HT1080 (cell line): ENCODE measurements at regions not wholly inside any gene's neighbourhood (a gene's known extent, or its start where the extent isn't known, plus 50 kb on each side); places are given as distances from the start of the nearest gene placed in this dataset.
"Not testable (repeated sequence)": the region's sequence is repeated elsewhere in the genome, so short reads cannot be mapped to it uniquely, and the experiment has no call there.

Source experiments
- DNase-seq: peaks from one replicate; pipeline ENCODE4 v3.0.0-alpha.2; 2015; ENCODE audit warnings: low read depth

GRCh38 chr15:20100604-20101270, 440.9 kb downstream of the GOLGA6L6 start:
- not testable (repeated sequence) for DNase-seq

- DNase-seq: not testable (repeated sequence)
Observed at GRCh38 chr15:20095699-20096303, 445.8 kb downstream of the GOLGA6L6 start.

GRCh38 chr15:20089541-20089940, 452.1 kb downstream of the GOLGA6L6 start:
- DNase-seq: not testable (repeated sequence)

DNA sequence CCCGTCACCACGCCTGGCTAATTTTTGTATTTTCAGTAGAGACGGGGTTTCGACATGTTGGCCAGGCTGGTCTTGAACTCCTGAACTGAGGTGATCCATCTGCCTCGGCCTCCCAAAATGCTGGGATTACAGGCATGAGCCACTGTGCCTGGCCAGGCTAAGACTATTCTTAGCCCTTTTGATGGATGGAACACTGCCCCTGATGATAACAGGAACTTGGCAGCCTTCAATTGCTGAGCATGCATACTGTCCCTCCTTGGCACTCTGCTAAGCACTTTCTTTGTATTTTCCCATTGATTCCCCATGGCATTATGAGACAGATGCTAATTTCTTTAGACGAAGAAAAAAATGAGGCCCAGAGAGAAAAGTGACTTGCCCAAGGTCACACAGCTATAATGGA, 457.6 kb downstream of the GOLGA6L6 start:
- DNase-seq: not testable (repeated sequence)

GRCh38 chr15:20074082-20074481, 467.5 kb downstream of the GOLGA6L6 start:
- DNase-seq: not testable (repeated sequence)

- not testable (repeated sequence) for DNase-seq
Observed at GRCh38 chr15:20069043-20069442, 472.6 kb downstream of the GOLGA6L6 start.

GRCh38 chr15:20066173-20066572, 475.4 kb downstream of the GOLGA6L6 start:
- not testable (repeated sequence) for DNase-seq

GRCh38 chr15:20065508-20065907, 476.1 kb downstream of the GOLGA6L6 start:
- DNase-seq: not testable (repeated sequence)

- DNase-seq: not testable (repeated sequence)
Observed at GRCh38 chr15:20063167-20063566, 478.4 kb downstream of the GOLGA6L6 start.

GRCh38 chr15:20060838-20061237, 480.8 kb downstream of the GOLGA6L6 start:
- DNase-seq: not testable (repeated sequence)

GRCh38 chr15:20056871-20057270, 484.7 kb downstream of the GOLGA6L6 start:
- DNase-seq: not testable (repeated sequence)

- not testable (repeated sequence) for DNase-seq
Observed at GRCh38 chr15:20055921-20056320, 485.7 kb downstream of the GOLGA6L6 start.

DNA sequence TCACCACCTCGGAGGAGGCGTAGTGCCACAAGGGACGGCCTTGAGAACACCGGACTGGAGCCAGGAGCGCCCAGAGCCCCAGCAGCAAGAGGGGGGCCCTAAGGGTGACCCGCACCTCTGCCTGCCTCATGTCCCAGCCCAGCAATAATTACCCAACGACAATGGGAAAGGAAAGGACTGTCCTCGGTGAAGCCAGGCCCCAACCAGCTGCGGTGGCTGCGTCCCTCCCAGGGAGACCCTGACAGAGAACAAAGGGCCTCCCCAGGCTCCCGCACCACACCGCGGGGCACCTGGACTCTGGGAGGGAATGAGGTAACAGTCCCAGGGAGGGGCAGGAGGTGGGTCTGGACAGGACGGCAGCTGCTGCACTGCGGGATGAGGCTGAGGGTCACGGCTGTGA, 493.4 kb downstream of the GOLGA6L6 start:
- DNase-seq: not testable (repeated sequence)

- not testable (repeated sequence) for DNase-seq
Observed at GRCh38 chr15:20045165-20045564, 496.4 kb downstream of the GOLGA6L6 start.

- not testable (repeated sequence) for DNase-seq
Observed at GRCh38 chr15:20040691-20041090, 500.9 kb downstream of the GOLGA6L6 start.

- DNase-seq: not testable (repeated sequence)
Observed at GRCh38 chr15:20025040-20025439, 516.6 kb downstream of the GOLGA6L6 start.

DNA sequence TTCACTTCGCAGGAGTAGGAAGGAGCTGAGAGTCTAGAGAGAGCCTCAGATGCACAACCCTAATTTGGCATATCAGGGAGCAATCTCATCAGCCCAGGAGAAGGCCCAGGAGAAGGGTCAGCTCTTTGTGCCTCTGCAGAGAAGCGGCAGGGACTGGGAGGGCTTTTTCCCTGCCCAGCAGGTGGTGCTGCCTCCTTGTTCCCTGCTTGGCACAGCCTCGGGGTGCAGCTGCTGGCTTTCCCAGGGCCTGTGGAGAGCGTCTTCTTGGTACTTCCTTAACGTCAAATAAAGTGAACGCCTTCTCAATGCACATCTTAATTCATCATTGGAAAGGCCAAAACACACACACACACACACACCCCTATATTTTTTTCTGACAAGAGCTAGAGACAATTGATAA, 519.3 kb downstream of the GOLGA6L6 start:
- DNase-seq: not testable (repeated sequence)

DNA sequence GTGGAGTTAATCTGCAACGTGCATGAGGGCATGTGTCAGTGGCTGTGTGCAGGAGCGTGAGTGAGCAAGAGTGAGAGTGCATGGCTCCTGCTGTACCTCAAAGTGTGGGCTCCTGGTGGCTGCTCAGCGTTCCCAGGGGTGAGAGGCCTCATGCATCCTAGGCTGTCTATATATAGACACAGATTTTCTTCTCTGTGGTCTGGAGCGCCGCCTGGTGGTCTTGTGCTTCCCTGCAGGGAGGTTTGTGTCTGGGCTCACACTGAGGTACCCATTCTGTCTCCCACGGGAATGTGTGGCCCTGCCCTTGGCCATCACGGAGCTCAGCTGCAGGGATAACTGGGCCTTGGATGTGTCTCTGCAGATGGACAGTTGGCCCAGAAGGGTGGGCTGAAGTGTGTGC, 520.2 kb downstream of the GOLGA6L6 start:
- DNase-seq: not testable (repeated sequence)

GRCh38 chr15:20020588-20020987, 521.0 kb downstream of the GOLGA6L6 start:
- DNase-seq: not testable (repeated sequence)

GRCh38 chr15:20019758-20020157, 521.8 kb downstream of the GOLGA6L6 start:
- not testable (repeated sequence) for DNase-seq

GRCh38 chr15:20017581-20017980, 524.0 kb downstream of the GOLGA6L6 start:
- not testable (repeated sequence) for DNase-seq

DNA sequence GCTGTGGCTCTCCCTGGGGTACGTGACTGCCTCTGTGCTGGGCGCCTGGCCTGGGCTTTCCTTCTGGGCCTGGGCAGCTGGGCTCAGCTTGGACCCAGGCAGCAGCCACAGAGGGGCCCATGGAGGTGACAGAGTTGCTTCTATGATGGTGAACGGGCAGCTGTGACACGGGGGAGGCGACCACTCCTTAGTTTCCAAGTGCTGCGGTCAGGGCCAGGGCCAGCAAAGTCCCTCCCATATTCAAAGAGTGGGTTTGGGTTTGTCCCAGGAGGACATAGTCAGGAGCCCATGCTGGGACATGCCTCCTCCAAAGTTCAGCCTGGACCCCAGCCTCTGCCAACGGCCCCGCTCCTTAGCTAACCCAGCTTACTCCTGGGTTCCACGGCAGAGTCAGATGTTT, 524.7 kb downstream of the GOLGA6L6 start:
- not testable (repeated sequence) for DNase-seq

DNA sequence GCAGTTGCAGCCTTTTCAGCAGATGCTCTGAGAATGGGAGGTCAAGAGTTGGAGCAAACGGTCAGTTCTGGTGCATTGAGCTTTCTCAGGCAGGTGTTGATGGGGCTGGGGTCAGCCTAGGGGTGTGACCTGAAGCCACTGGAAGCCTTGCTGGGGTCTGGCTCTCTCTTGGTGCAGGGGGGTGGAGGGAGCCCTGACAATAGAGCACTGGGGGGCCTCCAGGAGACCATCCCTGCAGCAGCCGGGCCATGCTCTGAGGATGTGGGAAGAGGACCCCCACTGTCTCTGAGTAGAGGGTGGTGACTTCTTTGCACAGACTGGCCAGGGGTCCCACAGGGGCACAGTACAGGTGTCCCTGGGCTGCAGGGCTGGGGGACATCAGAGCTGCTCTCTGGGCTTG, 528.8 kb downstream of the GOLGA6L6 start:
- DNase-seq: not testable (repeated sequence)
